ENCODE measurements at regions not wholly inside any gene's neighbourhood (a gene's known extent, or its start where the extent isn't known, plus 50 kb on each side); places are given as distances from the start of the nearest gene placed in this dataset.

GRCh38 chr4:34289962-34290361 is 1954.4 kb downstream of the ARAP2 start:
- no peak for TF ChIP-seq GATA2 (IDR thresholded peaks at IDR 0.05; ENCODE audit: low read depth, low read length)
- no peak for TF ChIP-seq GATA3 (IDR thresholded peaks at IDR 0.05; ENCODE audit: low read depth, low read length)

GRCh38 chr4:34293459-34293858 is 1950.9 kb downstream of the ARAP2 start:
- TF ChIP-seq GATA3 (IDR thresholded peaks at IDR 0.05; ENCODE audit: low read depth, low read length) (no peak), GATA2 (IDR thresholded peaks at IDR 0.05; ENCODE audit: low read depth, low read length) (no peak)

GRCh38 chr4:34309383-34309906 is 1934.9 kb downstream of the ARAP2 start:
- TF ChIP-seq GATA2 (IDR thresholded peaks at IDR 0.05; ENCODE audit: low read depth, low read length): no peak
- TF ChIP-seq GATA3 (IDR thresholded peaks at IDR 0.05; ENCODE audit: low read depth, low read length): no peak

GRCh38 chr4:34318773-34319172 is 1925.5 kb downstream of the ARAP2 start:
- TF ChIP-seq GATA3 (IDR thresholded peaks at IDR 0.05; ENCODE audit: low read depth, low read length): peak; percentile 77
- no peak for TF ChIP-seq GATA2 (IDR thresholded peaks at IDR 0.05; ENCODE audit: low read depth, low read length)

- TF ChIP-seq GATA2 (IDR thresholded peaks at IDR 0.05; ENCODE audit: low read depth, low read length): no peak
- TF ChIP-seq GATA3 (IDR thresholded peaks at IDR 0.05; ENCODE audit: low read depth, low read length): no peak
Measured at GRCh38 chr4:34323549-34324320, 1920.6 kb downstream of the ARAP2 start.

- TF ChIP-seq GATA3 (IDR thresholded peaks at IDR 0.05; ENCODE audit: low read depth, low read length): no peak
- no peak for TF ChIP-seq GATA2 (IDR thresholded peaks at IDR 0.05; ENCODE audit: low read depth, low read length)
Measured at GRCh38 chr4:34328939-34329338, 1915.4 kb downstream of the ARAP2 start.

- no peak for TF ChIP-seq GATA2 (IDR thresholded peaks at IDR 0.05; ENCODE audit: low read depth, low read length)
- TF ChIP-seq GATA3 (IDR thresholded peaks at IDR 0.05; ENCODE audit: low read depth, low read length): no peak
Measured at GRCh38 chr4:34362654-34363053, 1881.7 kb downstream of the ARAP2 start.

- TF ChIP-seq GATA3 (IDR thresholded peaks at IDR 0.05; ENCODE audit: low read depth, low read length) (no peak), GATA2 (IDR thresholded peaks at IDR 0.05; ENCODE audit: low read depth, low read length) (no peak)
Measured at GRCh38 chr4:34363842-34364241, 1880.5 kb downstream of the ARAP2 start.

GRCh38 chr4:34365946-34366345 is 1878.4 kb downstream of the ARAP2 start:
- TF ChIP-seq GATA3 (IDR thresholded peaks at IDR 0.05; ENCODE audit: low read depth, low read length): no peak

GRCh38 chr4:34371676-34372075 is 1872.6 kb downstream of the ARAP2 start:
- TF ChIP-seq GATA3 (IDR thresholded peaks at IDR 0.05; ENCODE audit: low read depth, low read length) (no peak), GATA2 (IDR thresholded peaks at IDR 0.05; ENCODE audit: low read depth, low read length) (no peak)

- TF ChIP-seq GATA3 (IDR thresholded peaks at IDR 0.05; ENCODE audit: low read depth, low read length) (no peak), GATA2 (IDR thresholded peaks at IDR 0.05; ENCODE audit: low read depth, low read length) (no peak)
Measured at GRCh38 chr4:34372815-34373214, 1871.5 kb downstream of the ARAP2 start.

GRCh38 chr4:34373456-34373855 is 1870.9 kb downstream of the ARAP2 start:
- TF ChIP-seq GATA2 (IDR thresholded peaks at IDR 0.05; ENCODE audit: low read depth, low read length) (no peak), GATA3 (IDR thresholded peaks at IDR 0.05; ENCODE audit: low read depth, low read length) (no peak)

- TF ChIP-seq GATA2 (IDR thresholded peaks at IDR 0.05; ENCODE audit: low read depth, low read length) (no peak), GATA3 (IDR thresholded peaks at IDR 0.05; ENCODE audit: low read depth, low read length) (no peak)
Measured at GRCh38 chr4:34412233-34412632, 1832.1 kb downstream of the ARAP2 start.

- TF ChIP-seq GATA3 (IDR thresholded peaks at IDR 0.05; ENCODE audit: low read depth, low read length): no peak
- no peak for TF ChIP-seq GATA2 (IDR thresholded peaks at IDR 0.05; ENCODE audit: low read depth, low read length)
Measured at GRCh38 chr4:34412911-34413310, 1831.4 kb downstream of the ARAP2 start.

GRCh38 chr4:34417160-34417559 is 1827.2 kb downstream of the ARAP2 start:
- TF ChIP-seq GATA2 (IDR thresholded peaks at IDR 0.05; ENCODE audit: low read depth, low read length): no peak
- no peak for TF ChIP-seq GATA3 (IDR thresholded peaks at IDR 0.05; ENCODE audit: low read depth, low read length)

All from SH-SY5Y (cell line).